ENCODE measurements at regions not wholly inside any gene's neighbourhood (a gene's known extent, or its start where the extent isn't known, plus 50 kb on each side); places are given as distances from the start of the nearest gene placed in this dataset.

DNA sequence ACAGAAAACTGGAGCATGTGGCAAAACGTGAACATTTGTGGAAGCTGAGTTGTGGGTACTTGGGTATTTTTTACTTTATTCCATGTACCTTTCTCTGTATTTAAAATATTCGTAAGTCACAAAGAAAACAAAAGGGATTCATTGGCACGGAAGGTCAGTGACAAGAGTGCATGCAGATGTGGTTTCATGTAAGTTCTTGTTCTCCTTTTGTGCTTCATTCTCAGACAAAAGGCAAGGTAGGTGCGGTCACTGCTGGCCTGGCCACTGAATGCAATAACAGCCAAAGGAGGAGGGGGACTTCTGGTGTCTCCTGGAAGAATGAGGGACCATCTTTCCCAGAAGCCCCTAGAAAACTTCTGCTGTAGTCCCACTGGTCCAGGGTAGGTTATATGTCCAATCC, 200.0 kb upstream of the TOPAZ1 start:
- TF ChIP-seq, protein P1, sequence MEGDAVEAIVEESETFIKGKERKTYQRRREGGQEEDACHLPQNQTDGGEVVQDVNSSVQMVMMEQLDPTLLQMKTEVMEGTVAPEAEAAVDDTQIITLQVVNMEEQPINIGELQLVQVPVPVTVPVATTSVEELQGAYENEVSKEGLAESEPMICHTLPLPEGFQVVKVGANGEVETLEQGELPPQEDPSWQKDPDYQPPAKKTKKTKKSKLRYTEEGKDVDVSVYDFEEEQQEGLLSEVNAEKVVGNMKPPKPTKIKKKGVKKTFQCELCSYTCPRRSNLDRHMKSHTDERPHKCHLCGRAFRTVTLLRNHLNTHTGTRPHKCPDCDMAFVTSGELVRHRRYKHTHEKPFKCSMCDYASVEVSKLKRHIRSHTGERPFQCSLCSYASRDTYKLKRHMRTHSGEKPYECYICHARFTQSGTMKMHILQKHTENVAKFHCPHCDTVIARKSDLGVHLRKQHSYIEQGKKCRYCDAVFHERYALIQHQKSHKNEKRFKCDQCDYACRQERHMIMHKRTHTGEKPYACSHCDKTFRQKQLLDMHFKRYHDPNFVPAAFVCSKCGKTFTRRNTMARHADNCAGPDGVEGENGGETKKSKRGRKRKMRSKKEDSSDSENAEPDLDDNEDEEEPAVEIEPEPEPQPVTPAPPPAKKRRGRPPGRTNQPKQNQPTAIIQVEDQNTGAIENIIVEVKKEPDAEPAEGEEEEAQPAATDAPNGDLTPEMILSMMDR (conservative IDR thresholded peaks at IDR 0.05 in 1 of 2, IDR thresholded peaks at IDR 0.05 in 1 of 2; ENCODE audit: extremely low read depth in 1 of 2, insufficient read depth in 1 of 2, low read depth in 1 of 2, low read length in 2 of 2) = no peak
- no peak for TF ChIP-seq EZH2 (IDR thresholded peaks at IDR 0.05; ENCODE audit: borderline replicate concordance, low read length)

Measured in mammary epithelial cell (primary cell).